Fibroblast of peridontal ligament (primary cell): ENCODE measurements at regions not wholly inside any gene's neighbourhood (a gene's known extent, or its start where the extent isn't known, plus 50 kb on each side); places are given as distances from the start of the nearest gene placed in this dataset.
A peak's percentile ranks its signal among the peaks of the same experiment; 100 is the strongest.
"Not testable (repeated sequence)": the region's sequence is repeated elsewhere in the genome, so short reads cannot be mapped to it uniquely, and the experiment has no call there.

Experiments used
- DNase-seq: peaks from one replicate; pipeline ENCODE4 v3.0.0-alpha.2; 2010; ENCODE audit errors: extremely low read depth

GRCh38 chr13:37226971-37227370 lies 121.5 kb upstream of the CSNK1A1L start:
- DNase-seq: no peak

- peak; percentile 82 for DNase-seq
Measured at GRCh38 chr13:37225414-37226070, 120.1 kb upstream of the CSNK1A1L start.

- DNase-seq: no peak
Measured at GRCh38 chr13:37216331-37216730, 110.9 kb upstream of the CSNK1A1L start.

- no peak for DNase-seq
Measured at GRCh38 chr13:37212826-37213225, 107.4 kb upstream of the CSNK1A1L start.

GRCh38 chr13:37211487-37211886 lies 106.0 kb upstream of the CSNK1A1L start:
- DNase-seq: no peak

- no peak for DNase-seq
Measured at GRCh38 chr13:37209621-37210580, 104.4 kb upstream of the CSNK1A1L start.

- peak; percentile 42 for DNase-seq
Measured at GRCh38 chr13:37207691-37208451, 102.4 kb upstream of the CSNK1A1L start.

GRCh38 chr13:37202264-37202663 lies 96.8 kb upstream of the CSNK1A1L start:
- DNase-seq: peak; percentile 67

- no peak for DNase-seq
Measured at GRCh38 chr13:37201081-37201480, 95.6 kb upstream of the CSNK1A1L start.

- DNase-seq: no peak
Measured at GRCh38 chr13:37198629-37199028, 93.2 kb upstream of the CSNK1A1L start.

- no peak for DNase-seq
Measured at GRCh38 chr13:37195621-37196020, 90.2 kb upstream of the CSNK1A1L start.

- peak; percentile 74 for DNase-seq
Measured at GRCh38 chr13:37194428-37194861, 89.0 kb upstream of the CSNK1A1L start.

- DNase-seq: peak; percentile 58
Measured at GRCh38 chr13:37192956-37193355, 87.5 kb upstream of the CSNK1A1L start.

GRCh38 chr13:37187621-37188020 lies 82.2 kb upstream of the CSNK1A1L start:
- DNase-seq: no peak

- peak; percentile 45 for DNase-seq
Measured at GRCh38 chr13:37187105-37187504, 81.6 kb upstream of the CSNK1A1L start.

GRCh38 chr13:37181620-37182019 lies 76.2 kb upstream of the CSNK1A1L start:
- DNase-seq: no peak

- DNase-seq: no peak
Measured at GRCh38 chr13:37179645-37180044, 74.2 kb upstream of the CSNK1A1L start.

GRCh38 chr13:37177125-37177524 lies 71.7 kb upstream of the CSNK1A1L start:
- DNase-seq: no peak

GRCh38 chr13:37175996-37176395 lies 70.5 kb upstream of the CSNK1A1L start:
- DNase-seq: peak; percentile 98

- DNase-seq: peak; percentile 93
Measured at GRCh38 chr13:37173214-37173613, 67.8 kb upstream of the CSNK1A1L start.

- DNase-seq: not testable (repeated sequence)
Measured at GRCh38 chr13:37172226-37172625, 66.8 kb upstream of the CSNK1A1L start.

GRCh38 chr13:37168926-37169325 lies 63.5 kb upstream of the CSNK1A1L start:
- no peak for DNase-seq
